Breast epithelium (tissue), 4 donors: ENCODE measurements at regions not wholly inside any gene's neighbourhood (a gene's known extent, or its start where the extent isn't known, plus 50 kb on each side); places are given as distances from the start of the nearest gene placed in this dataset.

Experiments used
- DNase-seq, 2 donors: peaks; one replicate each; pipeline ENCODE4 v3.0.0-alpha.2; 2019; ENCODE audit warnings: low spot score in 2 of 2
- H3K27ac ChIP-seq, 2 donors: fragments of 200-600 bp; sonication (generic) in 1 of 2; one replicate each; pipeline ENCODE4 v1.5.1; 2016 to 2019; ENCODE audit warnings: mild to moderate bottlenecking in 1 of 2
- H3K27me3 ChIP-seq, 2 donors: fragments of 200-600 bp; sonication (generic) in 1 of 2; one replicate each; pipeline versions ENCODE4 v1.5.1 to v1.6.0; 2017 to 2019; ENCODE audit warnings: control low read depth in 1 of 2, mild to moderate bottlenecking in 1 of 2
- H3K36me3 ChIP-seq: fragments of 200-600 bp; one replicate; pipeline ENCODE4 v1.5.1; 2019
- H3K4me1 ChIP-seq, 2 donors: fragments of 200-600 bp; sonication (generic); one replicate each; pipeline ENCODE4 v1.5.1; 2016 to 2019; ENCODE audit warnings: control low read depth in 1 of 2
- H3K4me3 ChIP-seq, 3 donors: fragments of 200-600 bp; sonication (generic); 1 replicate in 2 of 3; 2 replicates in 1 of 3; pipeline ENCODE4 v1.5.1; 2016 to 2019; ENCODE audit warnings: mild to moderate bottlenecking in 3 of 3, moderate library complexity in 2 of 3
- H3K9me3 ChIP-seq, 2 donors: fragments of 200-600 bp; sonication (generic) in 1 of 2; one replicate each; pipeline ENCODE4 v1.5.1; 2016 to 2019; ENCODE audit warnings: control low read depth in 1 of 2
- POLR2A ChIP-seq: fragments of 450-650 bp; IDR thresholded peaks from one replicate; pipeline ENCODE4 v1.6.1; 2016; ENCODE audit warnings: antibody characterized with exemption, mild to moderate bottlenecking, moderate library complexity
- POLR2AphosphoS5 ChIP-seq, 3 donors: sonication (generic); formaldehyde crosslinking; IDR thresholded peaks; one replicate each; pipeline ENCODE4 v1.6.1; 2017; ENCODE audit warnings: antibody characterized with exemption in 3 of 3
- intact Hi-C: fragments of 100-400 bp; cut with DNase I; formaldehyde crosslinking; loops from one replicate; pipeline ENCODE4 v1.15.1; 2023; ENCODE audit warnings: low total_unique reads
- TF ChIP-seq, protein P1 (sequence below), 3 donors: fragments of 450-650 bp; IDR thresholded peaks; one replicate each; pipeline ENCODE4 v1.5.1; 2016 to 2017; ENCODE audit warnings: antibody characterized with exemption in 3 of 3, mild to moderate bottlenecking in 3 of 3, moderate library complexity in 3 of 3

DNA sequence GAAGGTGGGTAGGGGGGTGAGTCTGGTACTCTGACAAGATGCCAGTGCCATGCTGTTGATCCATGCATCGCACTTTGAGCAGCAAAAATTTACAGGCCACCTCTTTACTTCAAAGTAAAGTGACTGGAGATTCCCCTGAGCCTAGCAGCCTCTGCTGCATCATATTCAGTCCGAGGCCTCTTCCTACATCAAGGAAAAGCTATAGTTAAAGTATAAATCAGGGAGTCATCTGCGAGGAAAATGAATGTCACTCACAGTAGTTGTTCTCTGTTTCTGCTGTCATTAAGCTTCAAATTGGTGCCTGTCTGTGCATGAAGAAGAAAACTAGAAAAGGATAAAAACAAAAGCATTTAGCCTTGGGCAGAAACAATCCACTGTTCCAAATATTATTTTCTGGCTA lies 706.2 kb downstream of the TBL1XR1 start:
- Histone ChIP-seq H3K4me3 (no peak overlapping the region), H3K4me1 (no peaks in the 10 kb centered on the region), H3K36me3 (no peaks in the 10 kb centered on the region), H3K27ac (no peak overlapping the region), H3K27me3 (no peaks in the 10 kb centered on the region), H3K9me3 (no peaks in the 10 kb centered on the region)
- intact Hi-C loops, result no loop called here
- TF ChIP-seq POLR2AphosphoS5 (IDR thresholded peaks at IDR 0.05) (no peak), POLR2A (no peak)
- TF ChIP-seq, protein P1, sequence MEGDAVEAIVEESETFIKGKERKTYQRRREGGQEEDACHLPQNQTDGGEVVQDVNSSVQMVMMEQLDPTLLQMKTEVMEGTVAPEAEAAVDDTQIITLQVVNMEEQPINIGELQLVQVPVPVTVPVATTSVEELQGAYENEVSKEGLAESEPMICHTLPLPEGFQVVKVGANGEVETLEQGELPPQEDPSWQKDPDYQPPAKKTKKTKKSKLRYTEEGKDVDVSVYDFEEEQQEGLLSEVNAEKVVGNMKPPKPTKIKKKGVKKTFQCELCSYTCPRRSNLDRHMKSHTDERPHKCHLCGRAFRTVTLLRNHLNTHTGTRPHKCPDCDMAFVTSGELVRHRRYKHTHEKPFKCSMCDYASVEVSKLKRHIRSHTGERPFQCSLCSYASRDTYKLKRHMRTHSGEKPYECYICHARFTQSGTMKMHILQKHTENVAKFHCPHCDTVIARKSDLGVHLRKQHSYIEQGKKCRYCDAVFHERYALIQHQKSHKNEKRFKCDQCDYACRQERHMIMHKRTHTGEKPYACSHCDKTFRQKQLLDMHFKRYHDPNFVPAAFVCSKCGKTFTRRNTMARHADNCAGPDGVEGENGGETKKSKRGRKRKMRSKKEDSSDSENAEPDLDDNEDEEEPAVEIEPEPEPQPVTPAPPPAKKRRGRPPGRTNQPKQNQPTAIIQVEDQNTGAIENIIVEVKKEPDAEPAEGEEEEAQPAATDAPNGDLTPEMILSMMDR (IDR thresholded peaks at IDR 0.05), result no peak
- DNase-seq, result no peak

GRCh38 chr3:176490357-176490756 lies 706.9 kb downstream of the TBL1XR1 start:
- H3K9me3 ChIP-seq, result no peaks in the 10 kb centered on the region
- H3K4me3 ChIP-seq, result no peak overlapping the region
- no peak for TF ChIP-seq POLR2A
- intact Hi-C loops, result no loop called here
- H3K27me3 ChIP-seq, result no peaks in the 10 kb centered on the region
- no peaks in the 10 kb centered on the region for H3K4me1 ChIP-seq
- H3K27ac ChIP-seq, result no peak overlapping the region
- H3K36me3 ChIP-seq, result no peaks in the 10 kb centered on the region
- DNase-seq, result no peak

DNA sequence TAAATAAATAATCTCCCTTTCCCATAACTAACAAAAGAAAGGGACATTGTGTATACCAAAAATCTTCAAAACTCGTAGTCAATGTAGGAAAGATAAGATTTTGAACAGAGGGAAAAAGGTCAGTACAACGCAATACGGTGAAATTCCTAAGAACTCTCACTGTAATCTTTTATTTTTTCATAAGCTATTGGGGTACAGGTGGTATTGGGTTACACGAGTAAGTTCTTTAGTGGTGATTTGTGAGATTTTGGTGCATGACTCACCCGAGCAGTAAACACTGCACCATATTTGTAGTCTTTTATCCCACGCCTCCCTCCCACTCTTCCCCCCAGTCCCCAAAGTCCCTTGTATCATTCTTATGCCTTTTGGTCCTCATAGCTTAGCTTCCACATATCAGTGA lies 718.0 kb downstream of the TBL1XR1 start:
- intact Hi-C loops, result no loop called here
- no peak overlapping the region for H3K4me3 ChIP-seq
- no peaks in the 10 kb centered on the region for H3K27me3 ChIP-seq
- no peak for DNase-seq
- H3K27ac ChIP-seq, result no peak overlapping the region
- TF ChIP-seq POLR2A (no peak), POLR2AphosphoS5 (IDR thresholded peaks at IDR 0.05) (no peak)
- TF ChIP-seq, protein P1 (IDR thresholded peaks at IDR 0.05), result no peak
- H3K4me1 ChIP-seq, result no peaks in the 10 kb centered on the region
- no peaks in the 10 kb centered on the region for H3K36me3 ChIP-seq
- peaks cover 0 to 8% of the 10 kb centered on the region in 2 donors for H3K9me3 ChIP-seq

DNA sequence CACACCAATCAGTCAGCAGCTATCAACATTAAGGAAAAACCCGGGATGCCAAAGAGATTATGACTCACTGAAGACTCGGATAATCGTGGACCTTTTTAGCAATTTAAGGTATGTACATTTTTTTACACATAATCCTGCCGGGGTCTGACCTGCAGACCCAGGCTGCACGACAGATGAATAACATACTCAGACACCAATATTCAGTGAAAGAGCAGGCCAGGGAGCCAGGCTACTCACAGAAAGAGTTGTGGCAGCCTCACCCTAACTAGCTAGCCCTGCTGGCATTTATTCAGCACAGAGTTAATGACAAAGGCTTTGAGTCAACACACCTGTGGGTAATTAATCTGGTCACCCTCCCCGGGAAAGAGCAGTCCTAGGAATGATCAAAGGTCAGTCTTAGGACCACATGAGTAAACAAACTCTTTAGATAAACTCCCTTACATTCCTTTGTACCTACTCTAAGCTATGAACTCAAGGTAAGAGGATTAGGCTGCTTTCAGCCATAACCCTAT lies 727.5 kb downstream of the TBL1XR1 start:
- no peak for DNase-seq
- Histone ChIP-seq H3K9me3 (peaks cover 0 to 1% of the 10 kb centered on the region in 2 donors), H3K27me3 (no peaks in the 10 kb centered on the region), H3K36me3 (no peaks in the 10 kb centered on the region), H3K4me1 (no peaks in the 10 kb centered on the region), H3K4me3 (no peak overlapping the region), H3K27ac (no peak overlapping the region)
- intact Hi-C loops, result no loop called here
- TF ChIP-seq POLR2AphosphoS5 (IDR thresholded peaks at IDR 0.05) (no peak), POLR2A (no peak)
- TF ChIP-seq, protein P1 (IDR thresholded peaks at IDR 0.05), result no peak

DNA sequence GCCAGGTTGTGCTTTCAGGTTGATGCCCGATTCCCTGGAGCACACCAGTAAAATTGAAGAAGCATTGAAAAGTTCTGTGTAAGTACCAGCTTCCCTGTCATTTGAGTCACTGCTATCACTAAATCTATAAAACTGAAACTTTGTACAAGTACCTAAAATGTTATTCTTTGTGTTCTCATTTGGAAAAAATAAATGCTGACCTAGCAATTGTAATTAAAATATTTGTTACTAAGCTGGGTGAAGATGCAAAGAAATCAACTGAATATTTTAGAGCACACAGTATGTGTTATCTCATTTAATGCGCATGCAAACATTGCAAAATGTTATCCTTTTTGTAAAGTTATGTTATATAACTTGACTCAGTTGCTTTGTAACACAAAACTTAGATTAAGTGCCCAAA lies 733.7 kb downstream of the TBL1XR1 start:
- Histone ChIP-seq H3K9me3 (no peaks in the 10 kb centered on the region), H3K27ac (no peak overlapping the region), H3K4me3 (no peak overlapping the region), H3K36me3 (no peaks in the 10 kb centered on the region), H3K4me1 (no peaks in the 10 kb centered on the region), H3K27me3 (no peaks in the 10 kb centered on the region)
- DNase-seq, result no peak
- TF ChIP-seq POLR2AphosphoS5 (IDR thresholded peaks at IDR 0.05) (no peak), POLR2A (no peak)
- TF ChIP-seq, protein P1 (IDR thresholded peaks at IDR 0.05), result no peak
- intact Hi-C loops, result no loop called here

GRCh38 chr3:176447369-176447768 lies 749.9 kb downstream of the TBL1XR1 start:
- Histone ChIP-seq H3K27me3 (no peaks in the 10 kb centered on the region), H3K27ac (no peak overlapping the region), H3K4me3 (no peak overlapping the region), H3K36me3 (no peaks in the 10 kb centered on the region), H3K9me3 (no peaks in the 10 kb centered on the region), H3K4me1 (no peaks in the 10 kb centered on the region)
- no peak for DNase-seq
- TF ChIP-seq POLR2AphosphoS5 (IDR thresholded peaks at IDR 0.05) (no peak), POLR2A (no peak)
- TF ChIP-seq, protein P1 (IDR thresholded peaks at IDR 0.05), result no peak
- intact Hi-C loops, result no loop called here
